GM04504 (cell line): ENCODE measurements at regions not wholly inside any gene's neighbourhood (a gene's known extent, or its start where the extent isn't known, plus 50 kb on each side); places are given as distances from the start of the nearest gene placed in this dataset.

ENCODE experiments used
- DNase-seq: peaks from one replicate; pipeline ENCODE4 v3.0.0-alpha.2; 2012; ENCODE audit warnings: low read depth

- no peak for DNase-seq
Observed at GRCh38 chr17:12590417-12590816, 75.3 kb upstream of the MYOCD start.

GRCh38 chr17:12591021-12591735 is 74.5 kb upstream of the MYOCD start:
- DNase-seq, result no peak

- no peak for DNase-seq
Observed at GRCh38 chr17:12592941-12593340, 72.7 kb upstream of the MYOCD start.

- no peak for DNase-seq
Observed at GRCh38 chr17:12596961-12597360, 68.7 kb upstream of the MYOCD start.

GRCh38 chr17:12597895-12598294 is 67.8 kb upstream of the MYOCD start:
- no peak for DNase-seq

- no peak for DNase-seq
Observed at GRCh38 chr17:12599186-12599920, 66.3 kb upstream of the MYOCD start.

GRCh38 chr17:12600349-12600748 is 65.3 kb upstream of the MYOCD start:
- no peak for DNase-seq

- DNase-seq, result no peak
Observed at GRCh38 chr17:12603566-12603965, 62.1 kb upstream of the MYOCD start.

- DNase-seq, result no peak
Observed at GRCh38 chr17:12605222-12605621, 60.5 kb upstream of the MYOCD start.

- DNase-seq, result peak; percentile 45
Observed at GRCh38 chr17:12613566-12613965, 52.1 kb upstream of the MYOCD start.
